IPS DF 6.9 (cell line): ENCODE measurements at regions not wholly inside any gene's neighbourhood (a gene's known extent, or its start where the extent isn't known, plus 50 kb on each side); places are given as distances from the start of the nearest gene placed in this dataset.

Experiments
- DNase-seq: peaks from one replicate; pipeline ENCODE4 v3.0.0-alpha.2; 2013; ENCODE audit warnings: low read depth, low spot score
- H3K27ac ChIP-seq: one replicate; pipeline ENCODE4 v1.5.1; 2013; ENCODE audit warnings: low read length, control low read depth
- H3K27me3 ChIP-seq: 2 replicates; pipeline ENCODE4 v1.6.1; 2013; ENCODE audit warnings: mild to moderate bottlenecking, low read length; ENCODE audit not compliant: control insufficient read depth, insufficient read depth
- H3K36me3 ChIP-seq: 2 replicates; pipeline ENCODE4 v1.6.1; 2013; ENCODE audit warnings: low read length; ENCODE audit not compliant: control insufficient read depth, insufficient read depth
- H3K4me1 ChIP-seq: 2 replicates; pipeline ENCODE4 v1.6.1; 2013; ENCODE audit warnings: low read length; ENCODE audit not compliant: control insufficient read depth, insufficient read depth
- H3K4me3 ChIP-seq: 2 replicates; pipeline ENCODE4 v1.5.1; 2013; ENCODE audit warnings: mild to moderate bottlenecking, low read length
- H3K9me3 ChIP-seq: 2 replicates; pipeline ENCODE4 v1.6.1; 2013; ENCODE audit warnings: low read length, inconsistent platforms; ENCODE audit not compliant: control insufficient read depth, insufficient read depth
- WGBS: extraction: QIAGEN DNeasy Blood & Tissue Kit; methylation state at CpG from one replicate; pipeline ENCODE4 v1.1.7; 2013; ENCODE audit warnings: mixed read lengths, missing lambda C conversion rate; ENCODE audit not compliant: insufficient read length, insufficient coverage; 5-methylcytosine and 5-hydroxymethylcytosine counted together

- Histone ChIP-seq H3K36me3 (no peaks in the 10 kb centered on the region), H3K27ac (no peak overlapping the region), H3K4me3 (no peak overlapping the region), H3K4me1 (no peaks in the 10 kb centered on the region), H3K9me3 (no peaks in the 10 kb centered on the region), H3K27me3 (no peaks in the 10 kb centered on the region)
- WGBS: no CpG with 5 or more reads among the region's 3 CpGs
- no peak for DNase-seq
Observed at GRCh38 chr4:147366164-147366563, 114.7 kb upstream of the EDNRA start.

GRCh38 chr4:147367891-147368290 is 113.0 kb upstream of the EDNRA start:
- Histone ChIP-seq H3K9me3 (no peaks in the 10 kb centered on the region), H3K4me3 (no peak overlapping the region), H3K36me3 (no peaks in the 10 kb centered on the region), H3K27me3 (no peaks in the 10 kb centered on the region), H3K4me1 (no peaks in the 10 kb centered on the region), H3K27ac (no peak overlapping the region)
- no peak for DNase-seq

GRCh38 chr4:147368948-147369347 is 111.9 kb upstream of the EDNRA start:
- H3K36me3 ChIP-seq: no peaks in the 10 kb centered on the region
- no peaks in the 10 kb centered on the region for H3K27me3 ChIP-seq
- no peak for DNase-seq
- H3K9me3 ChIP-seq: no peaks in the 10 kb centered on the region
- no peak overlapping the region for H3K4me3 ChIP-seq
- H3K4me1 ChIP-seq: no peaks in the 10 kb centered on the region
- no peak overlapping the region for H3K27ac ChIP-seq

GRCh38 chr4:147370473-147370872 is 110.4 kb upstream of the EDNRA start:
- WGBS: no CpG with 5 or more reads among the region's 2 CpGs
- Histone ChIP-seq H3K27ac (no peak overlapping the region), H3K36me3 (no peaks in the 10 kb centered on the region)

GRCh38 chr4:147370881-147371280 is 110.0 kb upstream of the EDNRA start:
- Histone ChIP-seq H3K4me3 (no peak overlapping the region), H3K36me3 (no peaks in the 10 kb centered on the region), H3K4me1 (no peaks in the 10 kb centered on the region), H3K9me3 (no peaks in the 10 kb centered on the region), H3K27me3 (no peaks in the 10 kb centered on the region), H3K27ac (no peak overlapping the region)
- no CpG with 5 or more reads among the region's 2 CpGs for WGBS
- DNase-seq: no peak

More at GRCh38 chr4:147370473-147370872, 110.4 kb upstream of the EDNRA start:
- Histone ChIP-seq H3K4me1 (no peaks in the 10 kb centered on the region), H3K27me3 (no peaks in the 10 kb centered on the region), H3K9me3 (no peaks in the 10 kb centered on the region), H3K4me3 (no peak overlapping the region)
- no peak for DNase-seq

GRCh38 chr4:147371661-147372060 is 109.2 kb upstream of the EDNRA start:
- no peak overlapping the region for H3K4me3 ChIP-seq
- no peaks in the 10 kb centered on the region for H3K36me3 ChIP-seq
- no peak overlapping the region for H3K27ac ChIP-seq
- H3K4me1 ChIP-seq: no peaks in the 10 kb centered on the region
- no peak for DNase-seq
- H3K27me3 ChIP-seq: no peaks in the 10 kb centered on the region
- H3K9me3 ChIP-seq: no peaks in the 10 kb centered on the region

- peak; percentile 35 for DNase-seq
- H3K36me3 ChIP-seq: no peaks in the 10 kb centered on the region
- whole genome bisulfite sequencing: no CpG with 5 or more reads among the region's 2 CpGs
- no peaks in the 10 kb centered on the region for H3K27me3 ChIP-seq
- no peaks in the 10 kb centered on the region for H3K4me1 ChIP-seq
- H3K9me3 ChIP-seq: no peaks in the 10 kb centered on the region
- H3K4me3 ChIP-seq: no peak overlapping the region
- H3K27ac ChIP-seq: no peak overlapping the region
Observed at GRCh38 chr4:147378780-147379179, 102.1 kb upstream of the EDNRA start.

- H3K27ac ChIP-seq: no peak overlapping the region
- no peak overlapping the region for H3K4me3 ChIP-seq
- no peaks in the 10 kb centered on the region for H3K27me3 ChIP-seq
- DNase-seq: no peak
- no CpG with 5 or more reads among the region's 1 CpG for WGBS
- H3K36me3 ChIP-seq: no peaks in the 10 kb centered on the region
- no peaks in the 10 kb centered on the region for H3K9me3 ChIP-seq
- no peaks in the 10 kb centered on the region for H3K4me1 ChIP-seq
Observed at GRCh38 chr4:147381749-147382148, 99.1 kb upstream of the EDNRA start.

GRCh38 chr4:147388018-147388417 is 92.9 kb upstream of the EDNRA start:
- no CpG with 5 or more reads among the region's 1 CpG for WGBS
- Histone ChIP-seq H3K9me3 (no peaks in the 10 kb centered on the region), H3K4me3 (no peak overlapping the region), H3K27me3 (no peaks in the 10 kb centered on the region), H3K4me1 (no peaks in the 10 kb centered on the region), H3K27ac (no peak overlapping the region), H3K36me3 (no peaks in the 10 kb centered on the region)
- no peak for DNase-seq

- Histone ChIP-seq H3K4me3 (no peak overlapping the region), H3K27me3 (no peaks in the 10 kb centered on the region), H3K36me3 (no peaks in the 10 kb centered on the region), H3K9me3 (no peaks in the 10 kb centered on the region), H3K4me1 (no peaks in the 10 kb centered on the region), H3K27ac (no peak overlapping the region)
- DNase-seq: no peak
- WGBS: no CpG with 5 or more reads among the region's 1 CpG
Observed at GRCh38 chr4:147396105-147396504, 84.8 kb upstream of the EDNRA start.

GRCh38 chr4:147398556-147398955 is 82.3 kb upstream of the EDNRA start:
- Histone ChIP-seq H3K27ac (no peak overlapping the region), H3K4me1 (no peaks in the 10 kb centered on the region), H3K9me3 (no peaks in the 10 kb centered on the region), H3K4me3 (no peak overlapping the region), H3K27me3 (no peaks in the 10 kb centered on the region), H3K36me3 (no peaks in the 10 kb centered on the region)
- WGBS: no CpG with 5 or more reads among the region's 2 CpGs
- DNase-seq: no peak
